Uterus (tissue), 2 donors: ENCODE measurements at regions not wholly inside any gene's neighbourhood (a gene's known extent, or its start where the extent isn't known, plus 50 kb on each side); places are given as distances from the start of the nearest gene placed in this dataset.

Experiments used
- POLR2A ChIP-seq, 2 donors: fragments of 450-650 bp; IDR thresholded peaks; one replicate each; pipeline ENCODE4 v1.6.1; 2016; ENCODE audit warnings: antibody characterized with exemption in 2 of 2, mild to moderate bottlenecking in 1 of 2, moderate library complexity in 1 of 2
- TF ChIP-seq, protein P1 (sequence below), 4 experiments: fragments of 200-600 bp in 2 of 4; fragments of 450-650 bp in 2 of 4; sonication (generic) in 2 of 4; IDR thresholded peaks; one replicate each; pipeline ENCODE4 v1.5.1; 2016 to 2019; ENCODE audit warnings: antibody characterized with exemption in 4 of 4, mild to moderate bottlenecking in 2 of 4, moderate library complexity in 1 of 4

DNA sequence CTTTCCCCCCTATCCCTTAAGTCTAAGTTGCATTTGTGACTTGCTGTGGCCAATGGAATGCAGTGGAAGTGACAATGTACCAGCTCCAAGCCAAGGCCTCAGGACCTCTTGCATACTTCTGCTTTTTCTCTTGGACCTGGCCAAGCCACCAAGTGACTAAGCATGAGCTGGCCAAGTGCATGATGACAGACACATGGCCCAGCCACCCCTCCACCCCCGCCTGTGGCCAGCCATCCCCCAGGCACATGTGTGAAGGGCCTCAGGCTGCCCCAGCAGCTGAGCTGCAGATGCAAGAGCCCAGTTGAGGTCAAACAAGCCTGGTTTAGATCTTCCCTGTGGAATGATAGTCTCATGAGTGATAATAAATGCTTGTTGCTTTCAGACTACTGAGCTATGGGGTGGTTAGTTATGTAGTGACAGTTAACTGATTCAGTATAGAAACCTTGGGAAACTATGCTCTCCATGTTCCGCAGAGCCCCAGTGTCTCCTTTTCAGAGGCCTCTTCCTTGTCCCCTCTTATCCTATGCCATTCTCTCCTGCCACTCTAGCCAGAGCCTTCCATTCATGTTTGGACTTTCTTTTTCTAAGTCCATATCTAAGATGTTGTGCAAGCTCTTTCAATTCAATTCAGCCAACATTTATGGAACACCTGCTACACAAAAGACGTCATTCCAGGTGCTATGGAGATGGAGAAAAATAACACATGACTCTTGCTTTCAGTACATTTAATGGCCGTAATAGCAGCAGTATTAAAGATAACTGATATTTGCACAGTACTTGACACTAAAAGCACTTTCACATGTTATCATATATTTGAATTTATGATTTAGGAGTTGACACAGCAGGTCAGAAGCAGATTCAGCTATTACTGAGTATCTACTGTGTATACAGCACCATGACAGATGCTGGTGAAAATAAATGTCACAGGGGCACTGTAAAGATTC, 55.5 kb upstream of the LOXL4 start:
- TF ChIP-seq, protein P1, sequence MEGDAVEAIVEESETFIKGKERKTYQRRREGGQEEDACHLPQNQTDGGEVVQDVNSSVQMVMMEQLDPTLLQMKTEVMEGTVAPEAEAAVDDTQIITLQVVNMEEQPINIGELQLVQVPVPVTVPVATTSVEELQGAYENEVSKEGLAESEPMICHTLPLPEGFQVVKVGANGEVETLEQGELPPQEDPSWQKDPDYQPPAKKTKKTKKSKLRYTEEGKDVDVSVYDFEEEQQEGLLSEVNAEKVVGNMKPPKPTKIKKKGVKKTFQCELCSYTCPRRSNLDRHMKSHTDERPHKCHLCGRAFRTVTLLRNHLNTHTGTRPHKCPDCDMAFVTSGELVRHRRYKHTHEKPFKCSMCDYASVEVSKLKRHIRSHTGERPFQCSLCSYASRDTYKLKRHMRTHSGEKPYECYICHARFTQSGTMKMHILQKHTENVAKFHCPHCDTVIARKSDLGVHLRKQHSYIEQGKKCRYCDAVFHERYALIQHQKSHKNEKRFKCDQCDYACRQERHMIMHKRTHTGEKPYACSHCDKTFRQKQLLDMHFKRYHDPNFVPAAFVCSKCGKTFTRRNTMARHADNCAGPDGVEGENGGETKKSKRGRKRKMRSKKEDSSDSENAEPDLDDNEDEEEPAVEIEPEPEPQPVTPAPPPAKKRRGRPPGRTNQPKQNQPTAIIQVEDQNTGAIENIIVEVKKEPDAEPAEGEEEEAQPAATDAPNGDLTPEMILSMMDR (IDR thresholded peaks at IDR 0.05), result no peak
- no peak for TF ChIP-seq POLR2A (IDR thresholded peaks at IDR 0.05)
